Thyroid gland (tissue), 4 donors: ENCODE measurements at regions not wholly inside any gene's neighbourhood (a gene's known extent, or its start where the extent isn't known, plus 50 kb on each side); places are given as distances from the start of the nearest gene placed in this dataset.

Experiments
- POLR2A ChIP-seq, 2 donors: fragments of 450-650 bp; IDR thresholded peaks; one replicate each; pipeline ENCODE4 v1.6.1; 2017; ENCODE audit warnings: antibody characterized with exemption in 2 of 2, mild to moderate bottlenecking in 2 of 2, moderate library complexity in 1 of 2
- TF ChIP-seq, protein P1 (sequence below), 6 experiments: fragments of 200-600 bp in 3 of 6; fragments of 450-650 bp in 3 of 6; sonication (generic) in 3 of 6; IDR thresholded peaks; one replicate each; pipeline ENCODE4 v1.5.1; 2016 to 2019; ENCODE audit warnings: antibody characterized with exemption in 6 of 6, mild to moderate bottlenecking in 2 of 6, inconsistent platforms in 1 of 6, moderate library complexity in 1 of 6

DNA sequence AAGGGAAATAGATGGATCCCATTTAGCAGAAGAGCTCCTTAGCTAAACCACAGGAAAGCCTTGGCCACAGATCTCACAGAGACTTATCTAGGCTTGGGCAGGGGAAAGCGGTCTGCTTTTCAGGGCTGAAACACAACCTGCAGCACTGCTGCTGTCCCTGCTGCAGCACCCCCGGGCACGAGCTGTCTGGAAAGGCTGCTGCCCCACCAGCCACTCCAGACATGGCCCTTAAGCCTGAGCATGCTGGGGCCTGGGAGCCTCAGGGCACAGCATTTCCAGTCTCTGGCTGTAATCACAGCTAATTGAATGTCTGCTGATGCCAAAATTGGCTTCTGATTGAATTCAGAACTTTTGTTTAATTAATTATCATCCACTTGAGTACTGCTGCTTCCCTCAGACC is 115.0 kb downstream of the TMPRSS5 start:
- TF ChIP-seq, protein P1, sequence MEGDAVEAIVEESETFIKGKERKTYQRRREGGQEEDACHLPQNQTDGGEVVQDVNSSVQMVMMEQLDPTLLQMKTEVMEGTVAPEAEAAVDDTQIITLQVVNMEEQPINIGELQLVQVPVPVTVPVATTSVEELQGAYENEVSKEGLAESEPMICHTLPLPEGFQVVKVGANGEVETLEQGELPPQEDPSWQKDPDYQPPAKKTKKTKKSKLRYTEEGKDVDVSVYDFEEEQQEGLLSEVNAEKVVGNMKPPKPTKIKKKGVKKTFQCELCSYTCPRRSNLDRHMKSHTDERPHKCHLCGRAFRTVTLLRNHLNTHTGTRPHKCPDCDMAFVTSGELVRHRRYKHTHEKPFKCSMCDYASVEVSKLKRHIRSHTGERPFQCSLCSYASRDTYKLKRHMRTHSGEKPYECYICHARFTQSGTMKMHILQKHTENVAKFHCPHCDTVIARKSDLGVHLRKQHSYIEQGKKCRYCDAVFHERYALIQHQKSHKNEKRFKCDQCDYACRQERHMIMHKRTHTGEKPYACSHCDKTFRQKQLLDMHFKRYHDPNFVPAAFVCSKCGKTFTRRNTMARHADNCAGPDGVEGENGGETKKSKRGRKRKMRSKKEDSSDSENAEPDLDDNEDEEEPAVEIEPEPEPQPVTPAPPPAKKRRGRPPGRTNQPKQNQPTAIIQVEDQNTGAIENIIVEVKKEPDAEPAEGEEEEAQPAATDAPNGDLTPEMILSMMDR (IDR thresholded peaks at IDR 0.05): no peak
- TF ChIP-seq POLR2A (IDR thresholded peaks at IDR 0.05): no peak
